Type B pancreatic cell (in vitro differentiated cells): ENCODE measurements at regions not wholly inside any gene's neighbourhood (a gene's known extent, or its start where the extent isn't known, plus 50 kb on each side); places are given as distances from the start of the nearest gene placed in this dataset.

Experiments used
- DNase-seq: peaks from one replicate; pipeline ENCODE4 v3.0.0; 2021; ENCODE audit warnings: mixed read lengths; ENCODE audit not compliant: unreplicated experiment; ENCODE audit errors: extremely low spot score
- H3K27ac Mint-ChIP-seq: 2 replicates; pipeline ENCODE4 v1.8.0; 2021; ENCODE audit warnings: mild to moderate bottlenecking, mixed read lengths
- H3K27me3 Mint-ChIP-seq: 2 replicates; pipeline ENCODE4 v1.8.0; 2021; ENCODE audit warnings: mixed read lengths
- H3K36me3 Mint-ChIP-seq: 2 replicates; pipeline ENCODE4 v1.8.0; 2021; ENCODE audit warnings: mixed read lengths
- H3K4me1 Mint-ChIP-seq: one replicate; pipeline ENCODE4 v1.8.0; 2021; ENCODE audit warnings: mixed read lengths; ENCODE audit not compliant: unreplicated experiment
- H3K4me3 Mint-ChIP-seq: 2 replicates; pipeline ENCODE4 v1.8.0; 2021; ENCODE audit warnings: mild to moderate bottlenecking, mixed read lengths
- H3K9me3 Mint-ChIP-seq: 2 replicates; pipeline ENCODE4 v1.8.0; 2021; ENCODE audit warnings: mixed read lengths
- TF ChIP-seq, protein P1 (sequence below): fragments of 200-600 bp; sonication (generic); conservative IDR thresholded peaks from 2 replicates; pipeline ENCODE4 v1.5.0; 2021; ENCODE audit warnings: antibody characterized with exemption, mild to moderate bottlenecking

DNA sequence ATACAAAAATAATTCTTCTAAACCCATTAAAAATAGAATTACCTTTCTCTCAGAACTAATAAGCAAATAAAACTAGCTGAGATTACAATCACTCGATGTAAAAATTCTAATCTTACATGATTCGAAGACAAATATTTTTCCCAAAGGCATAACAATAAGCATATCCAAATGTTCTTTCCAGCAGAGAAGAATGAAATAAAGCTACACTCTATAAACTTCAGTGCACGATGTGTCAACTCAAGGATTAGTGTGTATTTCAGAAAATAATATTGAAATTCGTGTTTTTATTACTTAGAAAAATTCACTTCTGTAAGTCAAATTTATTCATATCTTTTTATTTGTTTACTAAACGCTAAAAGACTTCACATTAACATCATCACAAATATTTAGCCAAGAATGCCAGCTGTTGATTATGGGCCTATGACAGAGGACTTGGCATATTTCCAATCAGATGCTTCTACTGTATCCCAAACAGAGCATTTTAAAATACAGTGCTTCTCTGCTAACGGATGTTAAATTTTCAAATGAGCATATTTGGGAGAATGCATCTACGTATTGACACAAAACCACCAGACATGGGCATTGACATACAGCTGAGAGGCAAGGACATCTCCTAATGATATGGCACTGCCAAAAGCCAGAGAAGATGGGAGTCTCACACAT is 54.7 kb upstream of the PDE7B start:
- Mint-ChIP-seq H3K27me3 (no peaks in the 10 kb centered on the region), H3K27ac (no peak overlapping the region)

DNA sequence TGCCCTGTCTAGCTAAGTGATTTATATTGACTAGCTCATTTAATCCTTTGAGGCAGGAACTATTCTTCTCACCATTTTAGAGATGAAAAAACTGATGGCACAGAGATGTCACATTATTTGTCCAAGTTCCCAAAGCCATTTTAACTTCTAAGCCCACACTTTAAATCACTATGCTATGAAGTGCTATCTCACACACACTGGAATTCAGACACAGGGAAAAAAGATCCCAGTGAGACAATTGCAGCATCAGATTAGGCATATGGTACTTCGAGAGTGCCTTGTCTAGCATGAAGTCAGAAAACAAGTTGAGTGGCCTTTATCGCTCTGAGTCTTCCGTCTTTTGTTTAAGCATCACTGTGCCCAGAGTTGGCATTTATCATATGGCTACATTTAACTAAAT is 54.1 kb upstream of the PDE7B start:
- TF ChIP-seq, protein P1, sequence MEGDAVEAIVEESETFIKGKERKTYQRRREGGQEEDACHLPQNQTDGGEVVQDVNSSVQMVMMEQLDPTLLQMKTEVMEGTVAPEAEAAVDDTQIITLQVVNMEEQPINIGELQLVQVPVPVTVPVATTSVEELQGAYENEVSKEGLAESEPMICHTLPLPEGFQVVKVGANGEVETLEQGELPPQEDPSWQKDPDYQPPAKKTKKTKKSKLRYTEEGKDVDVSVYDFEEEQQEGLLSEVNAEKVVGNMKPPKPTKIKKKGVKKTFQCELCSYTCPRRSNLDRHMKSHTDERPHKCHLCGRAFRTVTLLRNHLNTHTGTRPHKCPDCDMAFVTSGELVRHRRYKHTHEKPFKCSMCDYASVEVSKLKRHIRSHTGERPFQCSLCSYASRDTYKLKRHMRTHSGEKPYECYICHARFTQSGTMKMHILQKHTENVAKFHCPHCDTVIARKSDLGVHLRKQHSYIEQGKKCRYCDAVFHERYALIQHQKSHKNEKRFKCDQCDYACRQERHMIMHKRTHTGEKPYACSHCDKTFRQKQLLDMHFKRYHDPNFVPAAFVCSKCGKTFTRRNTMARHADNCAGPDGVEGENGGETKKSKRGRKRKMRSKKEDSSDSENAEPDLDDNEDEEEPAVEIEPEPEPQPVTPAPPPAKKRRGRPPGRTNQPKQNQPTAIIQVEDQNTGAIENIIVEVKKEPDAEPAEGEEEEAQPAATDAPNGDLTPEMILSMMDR: no peak
- Mint-ChIP-seq H3K4me1 (no peaks in the 10 kb centered on the region), H3K27me3 (no peaks in the 10 kb centered on the region), H3K9me3 (no peaks in the 10 kb centered on the region), H3K36me3 (no peaks in the 10 kb centered on the region), H3K27ac (no peak overlapping the region), H3K4me3 (no peak overlapping the region)
- no peak for DNase-seq

More for the DNA sequence above, 54.7 kb upstream of the PDE7B start:
- TF ChIP-seq, protein P1: no peak
- Mint-ChIP-seq H3K4me1 (no peaks in the 10 kb centered on the region), H3K9me3 (no peaks in the 10 kb centered on the region), H3K4me3 (no peak overlapping the region), H3K36me3 (no peaks in the 10 kb centered on the region)
- no peak for DNase-seq

DNA sequence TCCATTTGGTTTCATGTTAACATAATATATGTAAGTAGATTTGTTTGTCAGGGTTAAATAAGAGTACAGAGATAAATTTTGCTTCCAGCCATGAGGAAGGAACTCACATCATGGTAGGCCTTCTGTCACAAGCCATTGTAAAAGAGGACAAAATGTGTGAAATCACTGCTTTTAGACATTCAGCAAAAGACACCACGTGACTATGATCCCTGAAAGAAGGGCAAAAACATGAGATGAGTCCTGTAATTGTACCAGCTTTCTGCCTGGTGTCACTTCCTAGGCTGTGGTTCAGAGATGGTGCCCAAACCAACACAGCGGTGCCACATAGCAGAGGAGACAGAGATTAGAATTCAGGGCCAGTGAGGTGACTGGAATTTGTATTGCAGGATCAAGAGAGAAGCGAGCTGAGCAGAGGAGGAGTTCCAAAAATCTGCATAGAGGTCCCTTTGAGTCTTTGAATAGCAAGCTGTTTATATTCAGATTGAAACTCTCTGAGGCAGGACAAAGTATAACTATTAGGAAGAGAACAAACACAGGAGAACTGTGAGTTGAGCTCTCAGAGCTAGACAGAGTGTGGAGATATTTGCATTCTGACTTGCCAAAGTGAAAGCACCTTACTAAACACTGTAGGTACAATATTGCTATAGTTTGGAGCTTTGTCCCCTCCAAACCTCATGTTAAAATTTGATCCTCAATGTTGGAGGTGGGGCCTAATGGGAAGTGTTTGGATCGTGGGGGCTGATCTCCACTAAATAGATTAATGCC is 52.6 kb upstream of the PDE7B start:
- H3K27ac Mint-ChIP-seq: no peak overlapping the region
- H3K9me3 Mint-ChIP-seq: no peaks in the 10 kb centered on the region

More for the DNA sequence above, 52.6 kb upstream of the PDE7B start:
- Mint-ChIP-seq H3K4me3 (no peak overlapping the region), H3K27me3 (no peaks in the 10 kb centered on the region), H3K4me1 (no peaks in the 10 kb centered on the region), H3K36me3 (no peaks in the 10 kb centered on the region)
- TF ChIP-seq, protein P1: no peak
- DNase-seq: no peak
